ENCODE measurements at regions not wholly inside any gene's neighbourhood (a gene's known extent, or its start where the extent isn't known, plus 50 kb on each side); places are given as distances from the start of the nearest gene placed in this dataset.

GRCh38 chr10:128209862-128210214, 83.6 kb upstream of the MKI67 start:
- DNase-seq (no peak), ATAC-seq (ENCODE audit: insufficient read depth, low FRiP score) (no peak)
- no peak overlapping the region for H3K9ac ChIP-seq (ENCODE audit: insufficient read depth in 1 of 2, low read length in 2 of 2)
- H3K27me3 ChIP-seq (ENCODE audit: control insufficient read depth in 3 of 3, insufficient read depth in 3 of 3, low read length in 2 of 3): peaks cover 0 to 12% (median 4%) of the 10 kb centered on the region in 3 donors
- H3K4me3 ChIP-seq: no peak overlapping the region
- peaks cover 0 to 7% (median 0%) of the 10 kb centered on the region in 5 donors for H3K4me1 ChIP-seq (ENCODE audit: control insufficient read depth in 5 of 5, insufficient read depth in 5 of 5, low read length in 5 of 5)
- no peak overlapping the region for H3K27ac ChIP-seq (ENCODE audit: low read depth in 1 of 2, low read length in 1 of 2)
- 72 to 77% methylated on average over 13 of the region's 13 CpGs for WGBS, 2 donors
- TF ChIP-seq CTCF (IDR thresholded peaks at IDR 0.05; ENCODE audit: control extremely low read depth, extremely low read depth): no peak
- no peaks in the 10 kb centered on the region for H3K36me3 ChIP-seq (ENCODE audit: control insufficient read depth in 4 of 4, insufficient read depth in 4 of 4, low read length in 4 of 4)
- H3K9me3 ChIP-seq (ENCODE audit: control insufficient read depth in 4 of 4, insufficient read depth in 3 of 4, low read length in 3 of 4): no peaks in the 10 kb centered on the region

- no peak for TF ChIP-seq CTCF (IDR thresholded peaks at IDR 0.05; ENCODE audit: control extremely low read depth, extremely low read depth)
- ATAC-seq (ENCODE audit: insufficient read depth, low FRiP score) (peak; percentile 91), DNase-seq (peak; percentile 19 to 59 (median 46))
- H3K4me3 ChIP-seq: peak overlapping the region; percentile 63
- H3K36me3 ChIP-seq (ENCODE audit: control insufficient read depth in 4 of 4, insufficient read depth in 4 of 4, low read length in 4 of 4): no peaks in the 10 kb centered on the region
- peak overlapping the region in 1 of 2 donors; percentile 43 for H3K27ac ChIP-seq (ENCODE audit: low read depth in 1 of 2, low read length in 1 of 2)
- H3K9me3 ChIP-seq (ENCODE audit: control insufficient read depth in 4 of 4, insufficient read depth in 3 of 4, low read length in 3 of 4): no peaks in the 10 kb centered on the region
- 1 to 3% methylated on average over 65 to 91 of the region's 91 CpGs for WGBS, 2 donors
- no peak overlapping the region for H3K9ac ChIP-seq (ENCODE audit: insufficient read depth in 1 of 2, low read length in 2 of 2)
- peaks cover 0 to 7% (median 0%) of the 10 kb centered on the region in 5 donors for H3K4me1 ChIP-seq (ENCODE audit: control insufficient read depth in 5 of 5, insufficient read depth in 5 of 5, low read length in 5 of 5)
- peaks cover 0 to 12% (median 4%) of the 10 kb centered on the region in 3 donors for H3K27me3 ChIP-seq (ENCODE audit: control insufficient read depth in 3 of 3, insufficient read depth in 3 of 3, low read length in 2 of 3)
Measured at GRCh38 chr10:128210215-128211063, 84.2 kb upstream of the MKI67 start.

GRCh38 chr10:128211064-128211504, 84.9 kb upstream of the MKI67 start:
- H3K9me3 ChIP-seq (ENCODE audit: control insufficient read depth in 4 of 4, insufficient read depth in 3 of 4, low read length in 3 of 4): no peaks in the 10 kb centered on the region
- DNase-seq (no peak), ATAC-seq (ENCODE audit: insufficient read depth, low FRiP score) (no peak)
- H3K36me3 ChIP-seq (ENCODE audit: control insufficient read depth in 4 of 4, insufficient read depth in 4 of 4, low read length in 4 of 4): no peaks in the 10 kb centered on the region
- H3K27me3 ChIP-seq (ENCODE audit: control insufficient read depth in 3 of 3, insufficient read depth in 3 of 3, low read length in 2 of 3): peaks cover 0 to 12% (median 4%) of the 10 kb centered on the region in 3 donors
- H3K9ac ChIP-seq (ENCODE audit: insufficient read depth in 1 of 2, low read length in 2 of 2): no peak overlapping the region
- no peak overlapping the region for H3K27ac ChIP-seq (ENCODE audit: low read depth in 1 of 2, low read length in 1 of 2)
- 44 to 49% methylated on average over 25 of the region's 25 CpGs for WGBS, 2 donors
- peaks cover 0 to 7% (median 0%) of the 10 kb centered on the region in 5 donors for H3K4me1 ChIP-seq (ENCODE audit: control insufficient read depth in 5 of 5, insufficient read depth in 5 of 5, low read length in 5 of 5)
- TF ChIP-seq CTCF (IDR thresholded peaks at IDR 0.05; ENCODE audit: control extremely low read depth, extremely low read depth): no peak
- H3K4me3 ChIP-seq: no peak overlapping the region

Data from lung (tissue), 11 donors.